ENCODE measurements at regions not wholly inside any gene's neighbourhood (a gene's known extent, or its start where the extent isn't known, plus 50 kb on each side); places are given as distances from the start of the nearest gene placed in this dataset.

DNA sequence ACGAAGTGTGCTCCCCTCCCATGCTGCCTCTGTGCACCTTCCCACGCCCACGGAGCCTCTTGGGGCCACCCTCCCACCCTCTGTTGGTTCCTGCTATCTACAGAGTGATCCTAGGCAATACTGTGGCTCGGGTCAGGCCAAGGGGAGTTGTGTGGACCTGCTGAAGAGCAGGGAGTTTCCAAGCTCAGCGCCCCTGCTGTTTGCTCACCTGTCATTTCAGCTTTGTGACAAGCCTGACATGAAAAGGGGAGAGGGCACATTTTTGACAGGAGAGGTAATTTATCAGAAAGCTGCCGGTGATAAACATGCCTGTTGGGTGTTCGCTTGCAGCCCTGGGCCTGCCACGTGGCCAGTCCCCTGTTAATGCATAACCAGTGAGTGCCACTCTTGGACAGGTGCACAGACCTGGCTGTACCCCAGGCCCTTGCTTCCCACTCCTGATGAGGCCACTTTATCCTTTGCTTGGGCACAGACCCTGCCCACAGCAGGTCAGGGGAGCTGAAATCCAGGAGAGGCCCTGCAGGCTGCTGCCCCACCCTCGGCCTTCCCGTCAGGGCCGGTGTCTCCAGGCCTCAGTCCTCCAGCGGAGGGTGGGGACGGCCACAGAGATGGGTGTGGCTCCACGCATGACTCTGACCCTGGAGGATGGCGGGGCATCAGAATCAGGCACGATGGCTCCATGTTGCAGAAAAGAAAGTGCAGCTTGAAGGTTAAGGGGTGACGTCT lies 201.5 kb upstream of the GPR12 start:
- TF ChIP-seq, protein P1, sequence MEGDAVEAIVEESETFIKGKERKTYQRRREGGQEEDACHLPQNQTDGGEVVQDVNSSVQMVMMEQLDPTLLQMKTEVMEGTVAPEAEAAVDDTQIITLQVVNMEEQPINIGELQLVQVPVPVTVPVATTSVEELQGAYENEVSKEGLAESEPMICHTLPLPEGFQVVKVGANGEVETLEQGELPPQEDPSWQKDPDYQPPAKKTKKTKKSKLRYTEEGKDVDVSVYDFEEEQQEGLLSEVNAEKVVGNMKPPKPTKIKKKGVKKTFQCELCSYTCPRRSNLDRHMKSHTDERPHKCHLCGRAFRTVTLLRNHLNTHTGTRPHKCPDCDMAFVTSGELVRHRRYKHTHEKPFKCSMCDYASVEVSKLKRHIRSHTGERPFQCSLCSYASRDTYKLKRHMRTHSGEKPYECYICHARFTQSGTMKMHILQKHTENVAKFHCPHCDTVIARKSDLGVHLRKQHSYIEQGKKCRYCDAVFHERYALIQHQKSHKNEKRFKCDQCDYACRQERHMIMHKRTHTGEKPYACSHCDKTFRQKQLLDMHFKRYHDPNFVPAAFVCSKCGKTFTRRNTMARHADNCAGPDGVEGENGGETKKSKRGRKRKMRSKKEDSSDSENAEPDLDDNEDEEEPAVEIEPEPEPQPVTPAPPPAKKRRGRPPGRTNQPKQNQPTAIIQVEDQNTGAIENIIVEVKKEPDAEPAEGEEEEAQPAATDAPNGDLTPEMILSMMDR (IDR thresholded peaks at IDR 0.05; ENCODE audit: low read depth, low read length, poor library complexity, severe bottlenecking): no peak
- TF ChIP-seq EZH2phosphoT487 (IDR thresholded peaks at IDR 0.05; ENCODE audit: borderline replicate concordance, low read length): no peak

Measured in DOHH2 (cell line).